Ovary (tissue), 7 donors: ENCODE measurements at regions not wholly inside any gene's neighbourhood (a gene's known extent, or its start where the extent isn't known, plus 50 kb on each side); places are given as distances from the start of the nearest gene placed in this dataset.

Experiments used
- DNase-seq, 5 donors: peaks; one replicate each; pipeline ENCODE4 v3.0.0-alpha.2; 2019 to 2020
- H3K27ac ChIP-seq, 2 donors: fragments of 200-600 bp; one replicate each; pipeline versions ENCODE4 v1.5.1 to v1.8.0; 2019 to 2022
- H3K27me3 ChIP-seq: fragments of 200-600 bp; one replicate; pipeline ENCODE4 v1.8.0; 2022
- H3K36me3 ChIP-seq: fragments of 200-600 bp; sonication (generic); one replicate; pipeline ENCODE4 v1.5.1; 2019
- H3K4me1 ChIP-seq: one replicate; pipeline ENCODE4 v1.8.1; 2013; ENCODE audit warnings: mild to moderate bottlenecking, moderate library complexity; ENCODE audit not compliant: insufficient read depth
- H3K4me3 ChIP-seq: fragments of 200-600 bp; sonication (generic); one replicate; pipeline ENCODE4 v1.5.1; 2017
- H3K9me3 ChIP-seq, 2 donors: fragments of 200-600 bp in 1 of 2; sonication (generic) in 1 of 2; one replicate each; pipeline versions ENCODE4 v1.5.1 to v1.8.1; 2013 to 2019; ENCODE audit warnings: mild to moderate bottlenecking in 1 of 2, moderate library complexity in 1 of 2
- CTCF ChIP-seq, 3 donors: fragments of 450-650 bp in 2 of 3; fragments of 200-600 bp in 1 of 3; IDR thresholded peaks; one replicate each; pipeline versions ENCODE4 v1.5.1 to v1.8.0; 2016 to 2022; ENCODE audit warnings: antibody characterized with exemption in 3 of 3, mild to moderate bottlenecking in 1 of 3
- EP300 ChIP-seq: sonication (generic); formaldehyde crosslinking; IDR thresholded peaks from one replicate; pipeline ENCODE4 v1.6.1; 2017; ENCODE audit warnings: antibody characterized with exemption
- POLR2A ChIP-seq: fragments of 450-650 bp; IDR thresholded peaks from one replicate; pipeline ENCODE4 v1.6.1; 2017; ENCODE audit warnings: antibody characterized with exemption, mild to moderate bottlenecking, moderate library complexity
- WGBS, 3 donors: extraction: QIAGEN DNeasy Blood & Tissue Kit in 1 of 3; methylation state at CpG; one replicate each; pipeline versions ENCODE4 v1.1.5 to v1.1.7; 2013 to 2017; 5-methylcytosine and 5-hydroxymethylcytosine counted together
- intact Hi-C, 4 donors: fragments of 100-400 bp; cut with DNase I; formaldehyde crosslinking; loops; one replicate each; pipeline versions ENCODE4 v1.11.0 to v1.15.1; 2022 to 2023
- donor health status: DM: no; HTN: no; CAD: no; lungs with moderate emphysema.
- donor health status: DM: no; HTN: no; CAD: no.
- donor health status: Bipolar disorder and iron deficiency.
- donor health status: DM: no; HTN: no; CAD: no.
- donor health status: DM: yes; HTN: yes; CAD: no.

- intact Hi-C loops, result loop anchor here in 1 of 4 donors (10.0 kb wide), 1 partner anchor 336 kb away; no protein-coding TSS in a partner anchor
Measured at GRCh38 chr6:134510920-134511319, 193.0 kb upstream of the SGK1 start.

GRCh38 chr6:134510142-134510541 lies 192.2 kb upstream of the SGK1 start:
- intact Hi-C loops, result loop anchor here in 1 of 4 donors (10.0 kb wide), 1 partner anchor 335 kb away; no protein-coding TSS in a partner anchor
- H3K4me1 ChIP-seq, result no peaks in the 10 kb centered on the region
- no peaks in the 10 kb centered on the region for H3K27me3 ChIP-seq
- no peak overlapping the region for H3K4me3 ChIP-seq
- DNase-seq, result no peak
- H3K27ac ChIP-seq, result no peak overlapping the region
- H3K9me3 ChIP-seq, result no peaks in the 10 kb centered on the region
- no peaks in the 10 kb centered on the region for H3K36me3 ChIP-seq
- TF ChIP-seq POLR2A, result no peak
- TF ChIP-seq EP300, result no peak
- no peak for TF ChIP-seq CTCF (IDR thresholded peaks at IDR 0.05)
- 88 to 97% (median 97%) methylated on average over 4 of the region's 4 CpGs for WGBS, 3 donors

More at GRCh38 chr6:134510920-134511319, 193.0 kb upstream of the SGK1 start:
- H3K36me3 ChIP-seq, result no peaks in the 10 kb centered on the region
- no peak for DNase-seq
- no peak overlapping the region for H3K4me3 ChIP-seq
- no peaks in the 10 kb centered on the region for H3K27me3 ChIP-seq
- H3K9me3 ChIP-seq, result no peaks in the 10 kb centered on the region
- no peaks in the 10 kb centered on the region for H3K4me1 ChIP-seq
- TF ChIP-seq CTCF (IDR thresholded peaks at IDR 0.05), result no peak
- no peak for TF ChIP-seq POLR2A
- no peak for TF ChIP-seq EP300
- H3K27ac ChIP-seq, result no peak overlapping the region
- 78 to 86% (median 84%) methylated on average over 3 of the region's 3 CpGs for WGBS, 3 donors

DNA sequence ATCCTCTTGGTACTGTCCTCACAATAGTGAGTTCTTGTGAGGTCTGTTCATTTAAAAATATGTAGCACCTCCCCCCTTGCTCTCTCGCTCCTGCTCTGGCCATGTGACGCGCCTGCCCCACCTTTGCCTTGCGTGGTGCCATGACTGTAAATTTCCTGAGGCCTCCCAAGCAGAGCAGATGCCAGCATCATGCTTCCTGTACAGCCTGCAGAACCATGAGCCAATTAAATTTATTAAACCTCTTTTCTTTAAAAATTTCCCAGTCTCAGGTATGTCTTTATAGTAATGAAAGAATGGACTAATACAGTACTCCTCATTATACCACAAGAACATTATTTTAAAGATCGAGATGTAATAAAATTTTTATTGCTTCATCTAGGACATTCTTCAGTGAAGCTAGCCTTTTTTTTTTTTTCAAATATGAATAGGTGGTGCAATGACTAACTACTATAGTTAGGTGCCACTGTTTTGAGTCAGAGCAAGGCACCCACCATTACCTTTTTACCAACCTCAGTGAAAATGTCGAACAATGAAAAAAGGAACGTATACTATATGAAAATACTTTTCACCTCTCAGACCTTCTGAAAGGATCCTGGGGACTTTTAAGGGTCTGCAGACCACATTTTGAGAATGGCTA lies 191.1 kb upstream of the SGK1 start:
- no peak for DNase-seq
- H3K36me3 ChIP-seq, result no peaks in the 10 kb centered on the region
- H3K4me1 ChIP-seq, result no peaks in the 10 kb centered on the region
- no peak overlapping the region for H3K4me3 ChIP-seq
- TF ChIP-seq EP300 (no peak), CTCF (IDR thresholded peaks at IDR 0.05) (no peak), POLR2A (no peak)
- no peaks in the 10 kb centered on the region for H3K27me3 ChIP-seq
- no peaks in the 10 kb centered on the region for H3K9me3 ChIP-seq
- no peak overlapping the region for H3K27ac ChIP-seq
- WGBS, 3 donors, result 94 to 97% (median 95%) methylated on average over 7 of the region's 7 CpGs
- intact Hi-C loops, result no loop called here

DNA sequence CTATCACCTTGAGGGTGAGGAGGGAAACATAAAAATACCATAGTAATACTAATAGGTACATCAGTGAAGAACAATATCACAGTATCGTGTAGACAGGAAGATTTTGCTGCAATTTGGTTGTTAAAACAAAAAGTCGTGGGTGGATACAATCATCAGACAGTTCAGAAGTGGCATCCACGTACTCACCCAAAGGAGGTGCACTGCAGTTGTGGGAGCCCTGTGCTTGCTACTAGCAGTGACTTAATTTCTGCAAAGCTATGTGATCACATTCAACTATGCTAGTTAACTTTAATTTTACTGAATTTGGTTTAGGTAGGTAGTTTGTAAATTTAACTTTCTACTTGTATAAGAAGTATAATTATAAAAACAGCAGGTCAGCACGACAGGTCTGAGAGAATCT lies 188.2 kb upstream of the SGK1 start:
- Histone ChIP-seq H3K36me3 (no peaks in the 10 kb centered on the region), H3K27ac (no peak overlapping the region), H3K4me3 (no peak overlapping the region), H3K4me1 (no peaks in the 10 kb centered on the region), H3K9me3 (no peaks in the 10 kb centered on the region), H3K27me3 (no peaks in the 10 kb centered on the region)
- TF ChIP-seq EP300 (no peak), CTCF (IDR thresholded peaks at IDR 0.05) (no peak), POLR2A (no peak)
- DNase-seq, result no peak
- 93 to 95% (median 94%) methylated on average over 4 of the region's 4 CpGs for WGBS, 3 donors
- intact Hi-C loops, result no loop called here
